ENCODE measurements at regions not wholly inside any gene's neighbourhood (a gene's known extent, or its start where the extent isn't known, plus 50 kb on each side); places are given as distances from the start of the nearest gene placed in this dataset.

- peak overlapping the region; percentile 4 for H3K4me3 ChIP-seq (ENCODE audit: low read depth, low read length)
- peak; percentile 92 for DNase-seq (ENCODE audit: low read depth)
- TF ChIP-seq, protein P1, sequence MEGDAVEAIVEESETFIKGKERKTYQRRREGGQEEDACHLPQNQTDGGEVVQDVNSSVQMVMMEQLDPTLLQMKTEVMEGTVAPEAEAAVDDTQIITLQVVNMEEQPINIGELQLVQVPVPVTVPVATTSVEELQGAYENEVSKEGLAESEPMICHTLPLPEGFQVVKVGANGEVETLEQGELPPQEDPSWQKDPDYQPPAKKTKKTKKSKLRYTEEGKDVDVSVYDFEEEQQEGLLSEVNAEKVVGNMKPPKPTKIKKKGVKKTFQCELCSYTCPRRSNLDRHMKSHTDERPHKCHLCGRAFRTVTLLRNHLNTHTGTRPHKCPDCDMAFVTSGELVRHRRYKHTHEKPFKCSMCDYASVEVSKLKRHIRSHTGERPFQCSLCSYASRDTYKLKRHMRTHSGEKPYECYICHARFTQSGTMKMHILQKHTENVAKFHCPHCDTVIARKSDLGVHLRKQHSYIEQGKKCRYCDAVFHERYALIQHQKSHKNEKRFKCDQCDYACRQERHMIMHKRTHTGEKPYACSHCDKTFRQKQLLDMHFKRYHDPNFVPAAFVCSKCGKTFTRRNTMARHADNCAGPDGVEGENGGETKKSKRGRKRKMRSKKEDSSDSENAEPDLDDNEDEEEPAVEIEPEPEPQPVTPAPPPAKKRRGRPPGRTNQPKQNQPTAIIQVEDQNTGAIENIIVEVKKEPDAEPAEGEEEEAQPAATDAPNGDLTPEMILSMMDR (IDR thresholded peaks at IDR 0.05; ENCODE audit: insufficient read depth, low read depth, low read length): no peak
Measured at GRCh38 chr4:155526452-155527169, 140.0 kb upstream of the GUCY1A1 start.

DNA sequence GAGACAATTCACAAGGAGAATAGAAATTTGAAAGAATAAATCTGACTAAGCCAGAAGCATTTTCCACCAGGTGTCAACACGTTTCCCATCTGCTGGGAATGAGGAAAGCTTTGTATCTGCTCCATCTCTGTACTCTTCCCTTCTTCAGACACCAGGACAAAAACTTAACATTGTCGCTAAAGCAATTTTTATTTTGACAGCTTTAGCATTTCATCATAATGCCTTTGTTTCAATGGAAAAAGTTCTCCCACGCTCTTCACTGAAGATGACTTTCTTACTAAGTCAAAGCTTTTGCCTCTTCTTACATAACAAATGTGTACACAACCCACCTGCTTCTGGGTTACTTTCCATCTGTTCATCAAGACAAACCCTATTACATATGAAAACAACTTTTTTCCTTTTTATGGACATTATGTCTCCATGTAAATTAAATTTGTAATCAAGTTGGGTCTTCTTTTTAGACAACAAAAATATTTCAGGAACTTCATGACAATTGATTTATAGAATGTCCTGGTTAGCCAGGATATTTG, 141.7 kb upstream of the GUCY1A1 start:
- DNase-seq (ENCODE audit: low read depth): no peak

DNA sequence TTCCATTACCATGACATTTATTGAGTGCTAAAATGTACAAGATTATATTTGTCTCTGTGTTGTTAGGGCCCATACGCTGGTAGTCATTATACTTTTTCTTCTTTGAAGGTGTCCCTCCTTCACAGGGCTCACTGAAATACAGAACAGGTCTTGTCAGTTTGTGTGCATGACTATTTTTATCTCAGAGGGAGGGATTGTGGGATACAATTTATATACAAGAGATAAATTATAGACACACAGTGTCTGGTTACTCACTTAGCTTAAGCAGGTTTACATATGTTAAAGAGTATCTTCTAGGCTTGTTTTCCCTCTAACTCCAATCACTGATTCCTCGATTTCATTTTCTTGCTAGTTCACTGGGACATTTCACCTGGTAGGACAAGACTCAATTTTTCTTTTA, 143.3 kb upstream of the GUCY1A1 start:
- TF ChIP-seq, protein P1 (IDR thresholded peaks at IDR 0.05; ENCODE audit: insufficient read depth, low read depth, low read length): no peak
- peak; percentile 49 for DNase-seq (ENCODE audit: low read depth)
- no peak overlapping the region for H3K4me3 ChIP-seq (ENCODE audit: low read depth, low read length)

More for the DNA sequence above, 141.7 kb upstream of the GUCY1A1 start:
- no peak overlapping the region for H3K4me3 ChIP-seq (ENCODE audit: low read depth, low read length)
- TF ChIP-seq, protein P1 (IDR thresholded peaks at IDR 0.05; ENCODE audit: insufficient read depth, low read depth, low read length): no peak

DNA sequence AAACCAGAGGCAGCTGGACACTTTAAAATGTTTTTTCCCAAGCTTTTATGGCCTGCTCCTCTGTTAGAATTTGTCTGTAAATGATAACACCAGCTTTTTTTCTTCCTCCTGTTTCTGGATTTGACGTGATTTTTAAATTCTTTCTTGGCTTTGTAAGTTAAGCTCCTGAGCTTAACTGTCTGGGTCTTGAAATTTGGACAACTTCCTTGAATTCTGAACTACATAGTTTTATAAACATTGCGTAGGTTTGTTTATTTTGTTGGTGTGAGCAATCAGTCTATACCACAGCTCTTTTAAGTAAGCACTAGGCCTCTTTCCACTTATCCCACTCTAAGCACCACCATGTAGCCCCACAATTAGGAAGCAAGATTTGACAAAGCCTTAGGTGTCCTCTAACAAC, 144.4 kb upstream of the GUCY1A1 start:
- TF ChIP-seq, protein P1 (IDR thresholded peaks at IDR 0.05; ENCODE audit: insufficient read depth, low read depth, low read length): no peak
- H3K4me3 ChIP-seq (ENCODE audit: low read depth, low read length): no peak overlapping the region
- peak; percentile 95 for DNase-seq (ENCODE audit: low read depth)

GRCh38 chr4:155521382-155521781, 144.6 kb upstream of the MAP9 start:
- TF ChIP-seq, protein P1 (IDR thresholded peaks at IDR 0.05; ENCODE audit: insufficient read depth, low read depth, low read length): no peak
- DNase-seq (ENCODE audit: low read depth): no peak
- H3K4me3 ChIP-seq (ENCODE audit: low read depth, low read length): no peak overlapping the region

GRCh38 chr4:155515444-155516075, 138.8 kb upstream of the MAP9 start:
- peak; percentile 25 for DNase-seq (ENCODE audit: low read depth)
- H3K4me3 ChIP-seq (ENCODE audit: low read depth, low read length): no peak overlapping the region
- TF ChIP-seq, protein P1 (IDR thresholded peaks at IDR 0.05; ENCODE audit: insufficient read depth, low read depth, low read length): no peak
